AG04449 (cell line): ENCODE measurements at regions not wholly inside any gene's neighbourhood (a gene's known extent, or its start where the extent isn't known, plus 50 kb on each side); places are given as distances from the start of the nearest gene placed in this dataset.

ENCODE experiments used
- CTCF ChIA-PET: fragments of 350-600 bp; formaldehyde crosslinking; extraction: SDS; loops from one replicate; lab custom pipeline; 2021; ENCODE audit warnings: antibody characterized with exemption; lab: Yijun Ruan, JAX
- POLR2A ChIA-PET: fragments of 400-600, 350-600 bp; formaldehyde crosslinking; extraction: SDS; loops from one replicate; lab custom pipeline; 2020; ENCODE audit warnings: antibody characterized with exemption, inconsistent platforms; lab: Yijun Ruan, JAX
- DNase-seq: peaks from one replicate; pipeline ENCODE4 v3.0.0-alpha.2; 2010; ENCODE audit warnings: low read depth, low spot score
- H3K4me3 ChIP-seq: 2 replicates; pipeline ENCODE4 v1.5.1; 2011; ENCODE audit warnings: low read depth, mild to moderate bottlenecking, control low read depth, low read length
- CTCF ChIP-seq: IDR thresholded peaks from one replicate; pipeline ENCODE4 v1.5.1; 2011; ENCODE audit warnings: mild to moderate bottlenecking, moderate library complexity, low read length, control low read depth, inconsistent platforms; ENCODE audit not compliant: insufficient read depth; ENCODE audit errors: missing control alignments

- no peak for DNase-seq
- CTCF ChIA-PET, result no interaction called here
- TF ChIP-seq CTCF, result no peak
- no peak overlapping the region for H3K4me3 ChIP-seq
- POLR2A ChIA-PET, result no interaction called here
Measured at GRCh38 chr2:142688856-142689605, 188.4 kb upstream of the KYNU start.

- CTCF ChIA-PET, result no interaction called here
- no peak for TF ChIP-seq CTCF
- POLR2A ChIA-PET, result no interaction called here
Measured at GRCh38 chr2:142687509-142687908, 190.0 kb upstream of the KYNU start.

GRCh38 chr2:142687075-142687474 lies 190.4 kb upstream of the KYNU start:
- POLR2A ChIA-PET, result no interaction called here
- CTCF ChIA-PET, result interaction anchor here (0.8 kb wide), 1 partner anchor 292 kb away, joined by 3 read pairs; no protein-coding TSS in a partner anchor
- DNase-seq, result no peak
- no peak overlapping the region for H3K4me3 ChIP-seq
- no peak for TF ChIP-seq CTCF

More at GRCh38 chr2:142687509-142687908, 190.0 kb upstream of the KYNU start:
- no peak overlapping the region for H3K4me3 ChIP-seq
- DNase-seq, result no peak

- no peak overlapping the region for H3K4me3 ChIP-seq
- TF ChIP-seq CTCF, result no peak
- ChIA-PET CTCF (no interaction called here), POLR2A (no interaction called here)
- no peak for DNase-seq
Measured at GRCh38 chr2:142684667-142685066, 192.8 kb upstream of the KYNU start.

- no peak for DNase-seq
- TF ChIP-seq CTCF, result no peak
- no peak overlapping the region for H3K4me3 ChIP-seq
- POLR2A ChIA-PET, result no interaction called here
- CTCF ChIA-PET, result interaction anchor here (1.9 kb wide), 1 partner anchor 299 kb away, joined by 5 read pairs; no protein-coding TSS in a partner anchor
Measured at GRCh38 chr2:142682528-142682927, 194.9 kb upstream of the KYNU start.

GRCh38 chr2:142681952-142682351 lies 195.5 kb upstream of the KYNU start:
- POLR2A ChIA-PET, result no interaction called here
- CTCF ChIA-PET, result interaction anchor here (0.8 to 1.9 kb wide), 3 partner anchors 299 to 311 kb away, joined by 3 to 5 read pairs (median 3); no protein-coding TSS in a partner anchor
- DNase-seq, result no peak
- no peak for TF ChIP-seq CTCF
- no peak overlapping the region for H3K4me3 ChIP-seq
